ENCODE measurements at regions not wholly inside any gene's neighbourhood (a gene's known extent, or its start where the extent isn't known, plus 50 kb on each side); places are given as distances from the start of the nearest gene placed in this dataset.

- Histone ChIP-seq H3K9me3 (peaks cover 0 to 25% (median 8%) of the 10 kb centered on the region in 4 donors), H3K27me3 (no peaks in the 10 kb centered on the region), H3K36me3 (no peaks in the 10 kb centered on the region), H3K4me1 (peaks cover 0 to 12% (median 6%) of the 10 kb centered on the region in 4 donors), H3K4me3 (no peak overlapping the region), H3K27ac (no peak overlapping the region)
- intact Hi-C loops (cut with DNase I; ENCODE audit: low total_unique reads) = no loop called here
- TF ChIP-seq POLR2AphosphoS5 (IDR thresholded peaks at IDR 0.05) = no peak
- TF ChIP-seq EP300 (IDR thresholded peaks at IDR 0.05) = no peak
- TF ChIP-seq POLR2A (IDR thresholded peaks at IDR 0.05) = no peak
- TF ChIP-seq, protein P1, sequence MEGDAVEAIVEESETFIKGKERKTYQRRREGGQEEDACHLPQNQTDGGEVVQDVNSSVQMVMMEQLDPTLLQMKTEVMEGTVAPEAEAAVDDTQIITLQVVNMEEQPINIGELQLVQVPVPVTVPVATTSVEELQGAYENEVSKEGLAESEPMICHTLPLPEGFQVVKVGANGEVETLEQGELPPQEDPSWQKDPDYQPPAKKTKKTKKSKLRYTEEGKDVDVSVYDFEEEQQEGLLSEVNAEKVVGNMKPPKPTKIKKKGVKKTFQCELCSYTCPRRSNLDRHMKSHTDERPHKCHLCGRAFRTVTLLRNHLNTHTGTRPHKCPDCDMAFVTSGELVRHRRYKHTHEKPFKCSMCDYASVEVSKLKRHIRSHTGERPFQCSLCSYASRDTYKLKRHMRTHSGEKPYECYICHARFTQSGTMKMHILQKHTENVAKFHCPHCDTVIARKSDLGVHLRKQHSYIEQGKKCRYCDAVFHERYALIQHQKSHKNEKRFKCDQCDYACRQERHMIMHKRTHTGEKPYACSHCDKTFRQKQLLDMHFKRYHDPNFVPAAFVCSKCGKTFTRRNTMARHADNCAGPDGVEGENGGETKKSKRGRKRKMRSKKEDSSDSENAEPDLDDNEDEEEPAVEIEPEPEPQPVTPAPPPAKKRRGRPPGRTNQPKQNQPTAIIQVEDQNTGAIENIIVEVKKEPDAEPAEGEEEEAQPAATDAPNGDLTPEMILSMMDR (IDR thresholded peaks at IDR 0.05) = no peak
- no peak for DNase-seq
- WGBS, 5 donors = 32 to 91% (median 66%) methylated on average over 3 of the region's 3 CpGs
These were observed 176.3 kb downstream of the MOXD1 start for GRCh38 chr6:132224943-132225342.

GRCh38 chr6:132220800-132221199 lies 180.5 kb downstream of the MOXD1 start:
- intact Hi-C loops (cut with DNase I; ENCODE audit: low total_unique reads) = no loop called here
- H3K27me3 ChIP-seq = no peaks in the 10 kb centered on the region
- H3K9me3 ChIP-seq = peaks cover 0 to 17% (median 4%) of the 10 kb centered on the region in 4 donors
- WGBS, 5 donors = 30 to 51% (median 48%) methylated on average over 1 of the region's 1 CpG
- no peak for TF ChIP-seq POLR2AphosphoS5 (IDR thresholded peaks at IDR 0.05)
- no peak for TF ChIP-seq POLR2A (IDR thresholded peaks at IDR 0.05)
- TF ChIP-seq, protein P1 (IDR thresholded peaks at IDR 0.05) = no peak
- TF ChIP-seq EP300 (IDR thresholded peaks at IDR 0.05) = no peak
- no peaks in the 10 kb centered on the region for H3K4me1 ChIP-seq
- no peak overlapping the region for H3K4me3 ChIP-seq
- DNase-seq = no peak
- H3K27ac ChIP-seq = no peak overlapping the region
- H3K36me3 ChIP-seq = no peaks in the 10 kb centered on the region

DNA sequence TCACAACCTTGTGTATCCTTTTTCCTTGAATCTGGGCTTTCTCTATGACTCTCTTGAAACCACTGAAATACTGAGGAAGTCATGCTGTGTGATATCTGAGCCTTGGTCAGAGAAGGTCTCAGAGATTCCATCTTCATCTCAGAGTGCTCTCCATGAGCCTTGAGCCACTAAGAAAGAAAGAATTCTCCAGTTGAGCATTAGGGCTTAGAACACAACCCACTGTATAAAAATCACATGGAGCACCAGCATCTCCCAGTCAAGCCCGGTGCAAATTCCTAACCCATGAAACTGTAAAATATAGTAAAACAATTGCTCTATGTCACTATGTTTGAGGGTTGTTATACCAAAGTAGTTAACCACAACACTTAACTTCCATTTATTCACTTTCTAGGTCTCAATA lies 181.4 kb downstream of the MOXD1 start:
- Histone ChIP-seq H3K9me3 (peaks cover 0 to 8% (median 0%) of the 10 kb centered on the region in 4 donors), H3K4me3 (no peak overlapping the region), H3K4me1 (no peaks in the 10 kb centered on the region), H3K27me3 (no peaks in the 10 kb centered on the region), H3K27ac (no peak overlapping the region), H3K36me3 (no peaks in the 10 kb centered on the region)
- no peak for DNase-seq
- no peak for TF ChIP-seq EP300 (IDR thresholded peaks at IDR 0.05)
- TF ChIP-seq POLR2A (IDR thresholded peaks at IDR 0.05) = no peak
- TF ChIP-seq, protein P1 (IDR thresholded peaks at IDR 0.05) = no peak
- no peak for TF ChIP-seq POLR2AphosphoS5 (IDR thresholded peaks at IDR 0.05)
- intact Hi-C loops (cut with DNase I; ENCODE audit: low total_unique reads) = loop anchor here (10.0 kb wide), 1 partner anchor 305 kb away; no protein-coding TSS in a partner anchor
- 92 to 97% (median 95%) methylated on average over 1 of the region's 1 CpG for WGBS, 5 donors

DNA sequence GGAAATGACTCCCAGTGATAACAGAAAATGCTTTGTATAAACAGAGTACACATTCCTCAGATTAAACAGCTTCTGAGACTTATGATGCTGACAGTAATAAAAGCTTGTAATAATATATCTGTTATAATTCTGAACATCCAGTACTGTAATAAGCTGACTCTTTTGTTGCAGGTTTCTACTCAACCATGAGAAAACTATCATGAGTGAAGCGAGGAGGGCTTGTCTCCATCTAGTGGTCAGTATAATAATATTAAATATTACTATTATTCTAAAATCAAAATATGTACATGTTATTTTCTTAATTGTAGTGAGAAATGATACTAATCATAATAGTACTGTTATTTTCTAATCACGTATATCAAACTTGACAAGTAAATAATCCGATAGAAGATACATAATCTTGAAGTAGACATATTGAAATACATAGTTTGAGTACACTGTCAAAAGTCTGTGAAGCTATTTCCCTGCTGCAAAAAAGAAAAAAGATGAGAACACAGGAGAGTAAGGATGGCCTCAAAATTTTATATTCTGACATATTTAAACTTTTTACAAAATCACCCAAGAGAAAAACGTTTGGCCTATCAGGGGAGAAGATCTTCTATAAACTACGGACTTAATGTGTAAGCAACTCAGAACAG lies 183.1 kb downstream of the MOXD1 start:
- intact Hi-C loops (cut with DNase I; ENCODE audit: low total_unique reads) = loop anchor here (10.0 kb wide), 1 partner anchor 303 kb away; no protein-coding TSS in a partner anchor
- 27 to 43% (median 34%) methylated on average over 5 of the region's 5 CpGs for WGBS, 5 donors
- peak in 1 of 2 donors; percentile 49 for DNase-seq

More for the DNA sequence above, 183.1 kb downstream of the MOXD1 start:
- TF ChIP-seq EP300 (IDR thresholded peaks at IDR 0.05) (no peak), POLR2AphosphoS5 (IDR thresholded peaks at IDR 0.05) (no peak)
- TF ChIP-seq, protein P1 (IDR thresholded peaks at IDR 0.05) = peak in 3 of 7 experiments; percentile 15 to 51 (median 43)
- H3K9me3 ChIP-seq = no peaks in the 10 kb centered on the region
- no peaks in the 10 kb centered on the region for H3K4me1 ChIP-seq
- H3K36me3 ChIP-seq = no peaks in the 10 kb centered on the region
- H3K4me3 ChIP-seq = no peak overlapping the region
- no peaks in the 10 kb centered on the region for H3K27me3 ChIP-seq
- no peak overlapping the region for H3K27ac ChIP-seq

Data from stomach (tissue), 8 donors.